SK-N-SH (cell line): ENCODE measurements at regions not wholly inside any gene's neighbourhood (a gene's known extent, or its start where the extent isn't known, plus 50 kb on each side); places are given as distances from the start of the nearest gene placed in this dataset.

Source experiments
- CTCF ChIA-PET: fragments of 300-600, 350-600 bp; formaldehyde crosslinking; extraction: SDS; loops from one replicate; lab custom pipeline; 2021; lab: Yijun Ruan, JAX
- POLR2A ChIA-PET: fragments of 350-600 bp; sonication (Branson Sonifier 250); formaldehyde crosslinking; extraction: SDS; loops from one replicate; lab custom pipeline; 2020; ENCODE audit warnings: antibody characterized with exemption, inconsistent platforms; lab: Yijun Ruan, JAX
- DNase-seq: peaks from one replicate; pipeline ENCODE4 v3.0.0; 2012
- H2AFZ ChIP-seq: fragments of 200-600 bp; sonication (generic); 2 replicates; pipeline ENCODE4 v1.8.1; 2016; ENCODE audit warnings: antibody characterized with exemption, mild to moderate bottlenecking, low read depth
- H3F3A ChIP-seq: fragments of 200-600 bp; sonication (generic); replicated peaks from 2 replicates; pipeline ENCODE3; 2016; ENCODE audit warnings: antibody characterized with exemption, mild to moderate bottlenecking; ENCODE audit not compliant: insufficient read depth
- H3K27ac ChIP-seq, 2 experiments: fragments of 200-500 bp in 1 of 2; fragments of 200-600 bp in 1 of 2; sonication (Bioruptor generic) in 1 of 2; sonication (generic), shearing (Covaris generic) in 1 of 2; 2 replicates each; pipeline versions ENCODE4 v1.5.1 to v1.6.1; 2014 to 2016; ENCODE audit warnings: low read depth in 2 of 2, inconsistent platforms in 1 of 2, low read length in 1 of 2, mild to moderate bottlenecking in 1 of 2, mixed read lengths in 1 of 2
- H3K27me3 ChIP-seq: fragments of 200-600 bp; sonication (generic), shearing (Covaris generic); 2 replicates; pipeline ENCODE4 v1.6.1; 2016; ENCODE audit warnings: mixed run types; ENCODE audit not compliant: insufficient read depth
- H3K36me3 ChIP-seq, 2 experiments: fragments of 200-500 bp in 1 of 2; fragments of 200-600 bp in 1 of 2; sonication (Bioruptor generic) in 1 of 2; sonication (generic) in 1 of 2; replicated peaks in 1 of 2; 2 replicates each; pipeline versions ENCODE3 to v1.5.1; 2014 to 2016; ENCODE audit warnings: low read length in 1 of 2, mild to moderate bottlenecking in 1 of 2; ENCODE audit not compliant: insufficient read depth in 2 of 2, control insufficient read depth in 1 of 2
- H3K4me1 ChIP-seq, 2 experiments: fragments of 200-500 bp in 1 of 2; fragments of 200-600 bp in 1 of 2; sonication (Bioruptor generic) in 1 of 2; sonication (generic), shearing (Covaris generic) in 1 of 2; 2 replicates each; pipeline versions ENCODE4 v1.5.1 to v1.6.1; 2014 to 2016; ENCODE audit warnings: low read depth in 1 of 2, low read length in 1 of 2, mixed run types in 1 of 2; ENCODE audit not compliant: insufficient read depth in 2 of 2, control insufficient read depth in 1 of 2
- H3K4me2 ChIP-seq: fragments of 200-600 bp; sonication (generic), shearing (Covaris generic); 2 replicates; pipeline ENCODE4 v1.6.1; 2017; ENCODE audit warnings: mixed run types
- H3K4me3 ChIP-seq, 2 experiments: fragments of 200-500 bp in 1 of 2; fragments of 200-600 bp in 1 of 2; sonication (Bioruptor generic) in 1 of 2; sonication (generic), shearing (Covaris generic) in 1 of 2; 2 replicates each; pipeline versions ENCODE4 v1.5.1 to v1.8.1; 2014 to 2016; ENCODE audit warnings: low read depth in 2 of 2, inconsistent platforms in 1 of 2, low read length in 1 of 2, mild to moderate bottlenecking in 1 of 2, mixed read lengths in 1 of 2, moderate library complexity in 1 of 2
- H3K79me2 ChIP-seq: fragments of 200-600 bp; sonication (generic); 2 replicates; pipeline ENCODE4 v1.8.1; 2017; ENCODE audit warnings: mild to moderate bottlenecking; ENCODE audit not compliant: insufficient read depth
- H3K9ac ChIP-seq: fragments of 200-600 bp; sonication (generic); 2 replicates; pipeline ENCODE4 v1.6.1; 2017; ENCODE audit warnings: mixed run types
- H3K9me2 ChIP-seq: fragments of 200-600 bp; sonication (generic); 2 replicates; pipeline ENCODE4 v1.6.1; 2017; ENCODE audit warnings: mixed run types
- H3K9me3 ChIP-seq: fragments of 200-600 bp; sonication (generic); 2 replicates; pipeline ENCODE4 v1.6.1; 2017; ENCODE audit warnings: mixed run types, mild to moderate bottlenecking, moderate library complexity
- H4K20me1 ChIP-seq: fragments of 200-600 bp; sonication (generic); 2 replicates; pipeline ENCODE4 v1.6.1; 2017; ENCODE audit warnings: mild to moderate bottlenecking, mixed run types; ENCODE audit not compliant: insufficient read depth
- CHD2 ChIP-seq: fragments of 150-350 bp; IDR thresholded peaks from 2 replicates; pipeline ENCODE4 v1.6.1; 2018; ENCODE audit warnings: low read length; ENCODE audit not compliant: partially characterized antibody
- EP300 ChIP-seq, 2 experiments: IDR thresholded peaks; 2 replicates each; pipeline versions ENCODE4 v1.4.0 to v1.6.1; 2012; ENCODE audit warnings: borderline replicate concordance in 1 of 2, low read depth in 1 of 2, low read length in 1 of 2
- FOXM1 ChIP-seq: IDR thresholded peaks from 2 replicates; pipeline ENCODE4 v1.4.0; 2012; ENCODE audit warnings: low read depth, mild to moderate bottlenecking
- SMC3 ChIP-seq: IDR thresholded peaks from 2 replicates; pipeline ENCODE4 v1.6.1; 2012; ENCODE audit warnings: low read depth, low read length, improper control_type of control experiment
- TAF1 ChIP-seq: IDR thresholded peaks from 2 replicates; pipeline ENCODE4 v1.6.1; 2012; ENCODE audit warnings: low read depth, mild to moderate bottlenecking, low read length, moderate library complexity, borderline replicate concordance
- WGBS: methylation state at CpG from one replicate; pipeline ENCODE4 v1.1.6; 2017; ENCODE audit warnings: low lambda C conversion rate; 5-methylcytosine and 5-hydroxymethylcytosine counted together
- TF ChIP-seq, protein P1 (sequence below): IDR thresholded peaks from 2 replicates; pipeline ENCODE4 v1.4.0; 2012; ENCODE audit warnings: low read depth, borderline replicate concordance
- TF ChIP-seq, protein P2 (sequence below): IDR thresholded peaks from 2 replicates; pipeline ENCODE4 v1.4.0; 2012; ENCODE audit warnings: low read depth, borderline replicate concordance
- TF ChIP-seq, protein P3 (sequence below): IDR thresholded peaks from 2 replicates; pipeline ENCODE4 v1.6.1; 2012; ENCODE audit warnings: mild to moderate bottlenecking, low read depth, low read length, moderate library complexity
- TF ChIP-seq, protein P4 (sequence below): IDR thresholded peaks from 2 replicates; pipeline ENCODE4; 2012
- TF ChIP-seq, protein P5 (sequence below): fragments of 150-350 bp; IDR thresholded peaks from 2 replicates; pipeline ENCODE4 v1.6.1; 2017; ENCODE audit warnings: antibody characterized with exemption, low read length, low read depth, borderline replicate concordance

DNA sequence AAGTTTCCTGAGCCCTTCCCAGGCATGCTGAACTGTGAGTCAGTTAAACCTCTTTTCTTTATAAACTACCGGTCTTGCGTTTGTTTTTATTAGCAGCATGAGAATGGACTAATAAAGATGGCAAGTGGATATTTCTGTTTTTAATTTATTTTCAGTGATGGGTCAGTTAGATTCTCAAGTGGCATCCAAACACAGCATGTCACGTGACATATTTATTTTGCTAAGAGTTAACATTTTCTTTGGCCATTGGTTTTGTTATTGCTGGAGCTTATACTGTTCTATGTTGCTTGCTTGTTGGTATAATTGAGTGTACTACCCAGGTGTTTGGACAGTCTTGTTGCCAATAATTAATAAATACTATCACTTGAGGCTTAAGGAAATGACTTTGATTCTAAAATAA lies 181.7 kb upstream of the MALRD1 start (continued):
- TF ChIP-seq CHD2 (no peak), TAF1 (no peak), SMC3 (no peak)
- TF ChIP-seq, protein P1, sequence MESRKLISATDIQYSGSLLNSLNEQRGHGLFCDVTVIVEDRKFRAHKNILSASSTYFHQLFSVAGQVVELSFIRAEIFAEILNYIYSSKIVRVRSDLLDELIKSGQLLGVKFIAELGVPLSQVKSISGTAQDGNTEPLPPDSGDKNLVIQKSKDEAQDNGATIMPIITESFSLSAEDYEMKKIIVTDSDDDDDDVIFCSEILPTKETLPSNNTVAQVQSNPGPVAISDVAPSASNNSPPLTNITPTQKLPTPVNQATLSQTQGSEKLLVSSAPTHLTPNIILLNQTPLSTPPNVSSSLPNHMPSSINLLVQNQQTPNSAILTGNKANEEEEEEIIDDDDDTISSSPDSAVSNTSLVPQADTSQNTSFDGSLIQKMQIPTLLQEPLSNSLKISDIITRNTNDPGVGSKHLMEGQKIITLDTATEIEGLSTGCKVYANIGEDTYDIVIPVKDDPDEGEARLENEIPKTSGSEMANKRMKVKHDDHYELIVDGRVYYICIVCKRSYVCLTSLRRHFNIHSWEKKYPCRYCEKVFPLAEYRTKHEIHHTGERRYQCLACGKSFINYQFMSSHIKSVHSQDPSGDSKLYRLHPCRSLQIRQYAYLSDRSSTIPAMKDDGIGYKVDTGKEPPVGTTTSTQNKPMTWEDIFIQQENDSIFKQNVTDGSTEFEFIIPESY = no peak
- TF ChIP-seq, protein P2, sequence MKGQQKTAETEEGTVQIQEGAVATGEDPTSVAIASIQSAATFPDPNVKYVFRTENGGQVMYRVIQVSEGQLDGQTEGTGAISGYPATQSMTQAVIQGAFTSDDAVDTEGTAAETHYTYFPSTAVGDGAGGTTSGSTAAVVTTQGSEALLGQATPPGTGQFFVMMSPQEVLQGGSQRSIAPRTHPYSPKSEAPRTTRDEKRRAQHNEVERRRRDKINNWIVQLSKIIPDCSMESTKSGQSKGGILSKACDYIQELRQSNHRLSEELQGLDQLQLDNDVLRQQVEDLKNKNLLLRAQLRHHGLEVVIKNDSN = no peak
- TF ChIP-seq, protein P3, sequence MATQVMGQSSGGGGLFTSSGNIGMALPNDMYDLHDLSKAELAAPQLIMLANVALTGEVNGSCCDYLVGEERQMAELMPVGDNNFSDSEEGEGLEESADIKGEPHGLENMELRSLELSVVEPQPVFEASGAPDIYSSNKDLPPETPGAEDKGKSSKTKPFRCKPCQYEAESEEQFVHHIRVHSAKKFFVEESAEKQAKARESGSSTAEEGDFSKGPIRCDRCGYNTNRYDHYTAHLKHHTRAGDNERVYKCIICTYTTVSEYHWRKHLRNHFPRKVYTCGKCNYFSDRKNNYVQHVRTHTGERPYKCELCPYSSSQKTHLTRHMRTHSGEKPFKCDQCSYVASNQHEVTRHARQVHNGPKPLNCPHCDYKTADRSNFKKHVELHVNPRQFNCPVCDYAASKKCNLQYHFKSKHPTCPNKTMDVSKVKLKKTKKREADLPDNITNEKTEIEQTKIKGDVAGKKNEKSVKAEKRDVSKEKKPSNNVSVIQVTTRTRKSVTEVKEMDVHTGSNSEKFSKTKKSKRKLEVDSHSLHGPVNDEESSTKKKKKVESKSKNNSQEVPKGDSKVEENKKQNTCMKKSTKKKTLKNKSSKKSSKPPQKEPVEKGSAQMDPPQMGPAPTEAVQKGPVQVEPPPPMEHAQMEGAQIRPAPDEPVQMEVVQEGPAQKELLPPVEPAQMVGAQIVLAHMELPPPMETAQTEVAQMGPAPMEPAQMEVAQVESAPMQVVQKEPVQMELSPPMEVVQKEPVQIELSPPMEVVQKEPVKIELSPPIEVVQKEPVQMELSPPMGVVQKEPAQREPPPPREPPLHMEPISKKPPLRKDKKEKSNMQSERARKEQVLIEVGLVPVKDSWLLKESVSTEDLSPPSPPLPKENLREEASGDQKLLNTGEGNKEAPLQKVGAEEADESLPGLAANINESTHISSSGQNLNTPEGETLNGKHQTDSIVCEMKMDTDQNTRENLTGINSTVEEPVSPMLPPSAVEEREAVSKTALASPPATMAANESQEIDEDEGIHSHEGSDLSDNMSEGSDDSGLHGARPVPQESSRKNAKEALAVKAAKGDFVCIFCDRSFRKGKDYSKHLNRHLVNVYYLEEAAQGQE = no peak

DNA sequence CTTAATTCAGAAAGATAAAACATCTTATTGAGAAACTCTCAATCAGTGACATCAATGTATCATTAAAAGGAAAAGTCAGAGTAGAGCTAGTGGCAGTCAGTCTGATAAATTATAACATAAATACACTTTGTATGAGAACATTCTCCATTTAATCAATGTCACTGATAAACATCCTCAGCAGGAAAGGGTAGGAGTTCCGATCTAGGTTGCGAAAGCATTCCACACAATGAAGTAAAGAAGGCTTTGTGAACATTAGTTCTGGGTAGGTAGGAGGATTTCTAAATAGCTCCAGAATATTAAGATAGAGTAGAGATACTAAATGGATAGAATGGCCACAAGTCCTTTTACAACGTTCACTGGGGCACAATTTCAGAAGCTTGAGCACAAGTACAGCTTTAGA lies 179.7 kb upstream of the MALRD1 start:
- no peaks in the 10 kb centered on the region for H3K4me1 ChIP-seq
- no peak for TF ChIP-seq EP300 (IDR thresholded peaks at IDR 0.05; ENCODE audit: borderline replicate concordance in 1 of 2, low read depth in 1 of 2, low read length in 1 of 2)
- H3K4me2 ChIP-seq = no peak overlapping the region
- H3K27me3 ChIP-seq = no peaks in the 10 kb centered on the region
- POLR2A ChIA-PET = no interaction called here
- H3K9me2 ChIP-seq = no peaks in the 10 kb centered on the region
- 61% methylated on average over 3 of the region's 3 CpGs for whole genome bisulfite sequencing
- DNase-seq = no peak
- H3K9ac ChIP-seq = no peak overlapping the region
- no peaks in the 10 kb centered on the region for H4K20me1 ChIP-seq
- H3K4me3 ChIP-seq = no peak overlapping the region
- no peak overlapping the region for H2AFZ ChIP-seq
- no peaks in the 10 kb centered on the region for H3F3A ChIP-seq
- CTCF ChIA-PET = interaction anchor here (0.9 kb wide), 1 partner anchor 75 kb away, joined by 4 read pairs; no protein-coding TSS in a partner anchor
- no peak overlapping the region for H3K27ac ChIP-seq
- H3K79me2 ChIP-seq = no peaks in the 10 kb centered on the region
- no peaks in the 10 kb centered on the region for H3K36me3 ChIP-seq
- no peaks in the 10 kb centered on the region for H3K9me3 ChIP-seq

DNA sequence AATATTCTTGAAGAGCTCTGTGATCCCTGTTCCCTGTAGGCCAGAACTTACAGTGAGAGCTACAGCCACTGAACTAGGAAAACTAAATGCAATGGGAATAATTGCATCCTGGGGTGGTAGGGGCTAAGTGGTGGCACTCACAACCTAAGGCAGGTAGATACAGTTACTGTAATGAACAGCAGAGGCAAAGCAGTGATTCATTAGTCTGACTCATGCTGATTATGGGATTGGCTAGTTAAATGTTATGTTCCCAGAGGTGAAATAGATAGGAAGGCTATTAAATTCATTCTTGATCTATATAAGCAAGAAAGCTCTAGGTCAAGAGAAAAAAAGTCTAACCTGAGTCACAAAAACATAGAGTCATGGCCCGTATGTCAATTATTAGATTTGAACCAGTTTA lies 173.1 kb upstream of the MALRD1 start:
- ChIA-PET POLR2A (no interaction called here), CTCF (interaction anchor here (1.0 kb wide), 1 partner anchor 10 kb away, joined by 3 read pairs; no protein-coding TSS in a partner anchor)
- WGBS = 33% methylated on average over 1 of the region's 1 CpG
- Histone ChIP-seq H3K9ac (no peak overlapping the region), H3K9me2 (no peaks in the 10 kb centered on the region), H3K79me2 (no peaks in the 10 kb centered on the region), H4K20me1 (no peaks in the 10 kb centered on the region), H3K4me2 (no peak overlapping the region), H3K4me3 (no peak overlapping the region), H3K9me3 (no peaks in the 10 kb centered on the region), H2AFZ (no peak overlapping the region), H3K36me3 (no peaks in the 10 kb centered on the region), H3K27ac (no peak overlapping the region), H3K27me3 (no peaks in the 10 kb centered on the region), H3K4me1 (no peaks in the 10 kb centered on the region), H3F3A (no peaks in the 10 kb centered on the region)
- DNase-seq = no peak
- TF ChIP-seq, protein P4, sequence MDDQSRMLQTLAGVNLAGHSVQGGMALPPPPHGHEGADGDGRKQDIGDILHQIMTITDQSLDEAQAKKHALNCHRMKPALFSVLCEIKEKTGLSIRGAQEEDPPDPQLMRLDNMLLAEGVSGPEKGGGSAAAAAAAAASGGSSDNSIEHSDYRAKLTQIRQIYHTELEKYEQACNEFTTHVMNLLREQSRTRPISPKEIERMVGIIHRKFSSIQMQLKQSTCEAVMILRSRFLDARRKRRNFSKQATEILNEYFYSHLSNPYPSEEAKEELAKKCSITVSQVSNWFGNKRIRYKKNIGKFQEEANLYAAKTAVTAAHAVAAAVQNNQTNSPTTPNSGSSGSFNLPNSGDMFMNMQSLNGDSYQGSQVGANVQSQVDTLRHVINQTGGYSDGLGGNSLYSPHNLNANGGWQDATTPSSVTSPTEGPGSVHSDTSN = no peak
- TF ChIP-seq, protein P3 = no peak
- TF ChIP-seq, protein P2 = no peak
- no peak for TF ChIP-seq FOXM1
- TF ChIP-seq SMC3 = no peak
- TF ChIP-seq, protein P5, sequence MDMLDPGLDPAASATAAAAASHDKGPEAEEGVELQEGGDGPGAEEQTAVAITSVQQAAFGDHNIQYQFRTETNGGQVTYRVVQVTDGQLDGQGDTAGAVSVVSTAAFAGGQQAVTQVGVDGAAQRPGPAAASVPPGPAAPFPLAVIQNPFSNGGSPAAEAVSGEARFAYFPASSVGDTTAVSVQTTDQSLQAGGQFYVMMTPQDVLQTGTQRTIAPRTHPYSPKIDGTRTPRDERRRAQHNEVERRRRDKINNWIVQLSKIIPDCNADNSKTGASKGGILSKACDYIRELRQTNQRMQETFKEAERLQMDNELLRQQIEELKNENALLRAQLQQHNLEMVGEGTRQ = no peak
